GM12873 (cell line): ENCODE measurements at regions not wholly inside any gene's neighbourhood (a gene's known extent, or its start where the extent isn't known, plus 50 kb on each side); places are given as distances from the start of the nearest gene placed in this dataset.

Experiments
- CTCF ChIP-seq: IDR thresholded peaks from 2 replicates; pipeline ENCODE4 v1.5.1; 2012; ENCODE audit warnings: low read depth, mild to moderate bottlenecking, moderate library complexity, low read length, control low read depth; ENCODE audit not compliant: insufficient read depth; ENCODE audit errors: missing control alignments

GRCh38 chr5:2608391-2608790 is 143.1 kb downstream of the IRX2 start:
- no peak for TF ChIP-seq CTCF

- no peak for TF ChIP-seq CTCF
Measured at GRCh38 chr5:2607598-2607997, 143.9 kb downstream of the IRX2 start.

- TF ChIP-seq CTCF, result no peak
Measured at GRCh38 chr5:2603272-2603575, 148.3 kb downstream of the IRX2 start.

- TF ChIP-seq CTCF, result no peak
Measured at GRCh38 chr5:2602451-2603271, 148.8 kb downstream of the IRX2 start.

GRCh38 chr5:2598503-2598902 is 153.0 kb downstream of the IRX2 start:
- TF ChIP-seq CTCF, result no peak

- no peak for TF ChIP-seq CTCF
Measured at GRCh38 chr5:2594701-2595100, 156.8 kb downstream of the IRX2 start.

- TF ChIP-seq CTCF, result no peak
Measured at GRCh38 chr5:2592766-2593165, 158.7 kb downstream of the IRX2 start.
